H54 (cell line): ENCODE measurements at regions not wholly inside any gene's neighbourhood (a gene's known extent, or its start where the extent isn't known, plus 50 kb on each side); places are given as distances from the start of the nearest gene placed in this dataset.

ENCODE experiments used
- DNase-seq: peaks from one replicate; pipeline ENCODE4 v3.0.0; 2011; ENCODE audit warnings: low spot score, mixed read lengths; ENCODE audit not compliant: insufficient read length
- FAIRE-seq: peaks from 3 replicates; lab custom pipeline; 2011; peaks lifted over from hg19 to GRCh38; lab: Jason Lieb, UNC
- POLR2A ChIP-seq: IDR thresholded peaks from 2 replicates; pipeline ENCODE4 v1.6.1; 2011; ENCODE audit warnings: low read depth, mild to moderate bottlenecking, low read length

- FAIRE-seq (no peak), DNase-seq (no peak)
- no peak for TF ChIP-seq POLR2A
Observed at GRCh38 chr3:168589376-168589775, 493.7 kb upstream of the GOLIM4 start.

- DNase-seq (no peak), FAIRE-seq (no peak)
- TF ChIP-seq POLR2A = no peak
Observed at GRCh38 chr3:168585544-168585943, 489.8 kb upstream of the GOLIM4 start.

GRCh38 chr3:168583977-168584376 is 488.3 kb upstream of the GOLIM4 start:
- no peak for TF ChIP-seq POLR2A
- FAIRE-seq (no peak), DNase-seq (no peak)

- DNase-seq = no peak
- TF ChIP-seq POLR2A = no peak
- FAIRE-seq = no peak
Observed at GRCh38 chr3:168582503-168582902, 486.8 kb upstream of the GOLIM4 start.

GRCh38 chr3:168581771-168582225 is 486.1 kb upstream of the GOLIM4 start:
- FAIRE-seq (no peak), DNase-seq (no peak)
- TF ChIP-seq POLR2A = no peak

GRCh38 chr3:168579010-168579409 is 483.3 kb upstream of the GOLIM4 start:
- no peak for DNase-seq
- FAIRE-seq = no peak
- no peak for TF ChIP-seq POLR2A

- TF ChIP-seq POLR2A = no peak
- DNase-seq = no peak
- no peak for FAIRE-seq
Observed at GRCh38 chr3:168575750-168576149, 480.0 kb upstream of the GOLIM4 start.

- no peak for DNase-seq
- no peak for TF ChIP-seq POLR2A
- no peak for FAIRE-seq
Observed at GRCh38 chr3:168574455-168575158, 478.9 kb upstream of the GOLIM4 start.

GRCh38 chr3:168570404-168571155 is 474.9 kb upstream of the GOLIM4 start:
- no peak for TF ChIP-seq POLR2A
- no peak for FAIRE-seq
- no peak for DNase-seq

GRCh38 chr3:168558728-168559411 is 463.1 kb upstream of the GOLIM4 start:
- FAIRE-seq (no peak), DNase-seq (no peak)
- TF ChIP-seq POLR2A = no peak

GRCh38 chr3:168552251-168552650 is 456.5 kb upstream of the GOLIM4 start:
- FAIRE-seq (no peak), DNase-seq (no peak)
- TF ChIP-seq POLR2A = no peak

GRCh38 chr3:168548719-168549118 is 453.0 kb upstream of the GOLIM4 start:
- FAIRE-seq (no peak), DNase-seq (no peak)
- TF ChIP-seq POLR2A = no peak

GRCh38 chr3:168546707-168547106 is 451.0 kb upstream of the GOLIM4 start:
- no peak for FAIRE-seq
- TF ChIP-seq POLR2A = no peak
- DNase-seq = no peak

GRCh38 chr3:168545591-168545990 is 449.9 kb upstream of the GOLIM4 start:
- DNase-seq = no peak
- no peak for TF ChIP-seq POLR2A

More at GRCh38 chr3:168545591-168545990, 449.9 kb upstream of the GOLIM4 start:
- no peak for FAIRE-seq
